Osteocyte (in vitro differentiated cells): ENCODE measurements at regions not wholly inside any gene's neighbourhood (a gene's known extent, or its start where the extent isn't known, plus 50 kb on each side); places are given as distances from the start of the nearest gene placed in this dataset.

ENCODE experiments used
- DNase-seq: peaks from one replicate; pipeline ENCODE4 v3.0.0; 2021; ENCODE audit warnings: mixed read lengths; ENCODE audit not compliant: unreplicated experiment; ENCODE audit errors: extremely low spot score
- H3K27ac Mint-ChIP-seq: one replicate; pipeline ENCODE4 v1.8.0; 2021; ENCODE audit warnings: mild to moderate bottlenecking, mixed read lengths; ENCODE audit not compliant: unreplicated experiment
- H3K27me3 Mint-ChIP-seq: one replicate; pipeline ENCODE4 v1.8.0; 2021; ENCODE audit warnings: mixed read lengths; ENCODE audit not compliant: unreplicated experiment
- H3K36me3 Mint-ChIP-seq: one replicate; pipeline ENCODE4 v1.8.0; 2021; ENCODE audit warnings: mixed read lengths; ENCODE audit not compliant: unreplicated experiment
- H3K4me1 Mint-ChIP-seq: one replicate; pipeline ENCODE4 v1.8.0; 2021; ENCODE audit warnings: mixed read lengths; ENCODE audit not compliant: unreplicated experiment
- H3K4me3 Mint-ChIP-seq: one replicate; pipeline ENCODE4 v1.8.0; 2021; ENCODE audit warnings: mild to moderate bottlenecking, moderate library complexity, mixed read lengths; ENCODE audit not compliant: unreplicated experiment
- H3K9me3 Mint-ChIP-seq: one replicate; pipeline ENCODE4 v1.8.0; 2021; ENCODE audit warnings: mixed read lengths; ENCODE audit not compliant: unreplicated experiment
- TF ChIP-seq, protein P1 (sequence below): fragments of 200-600 bp; sonication (generic); IDR thresholded peaks from 2 replicates; pipeline ENCODE4 v1.5.0; 2021; ENCODE audit warnings: antibody characterized with exemption, mild to moderate bottlenecking, moderate library complexity

DNA sequence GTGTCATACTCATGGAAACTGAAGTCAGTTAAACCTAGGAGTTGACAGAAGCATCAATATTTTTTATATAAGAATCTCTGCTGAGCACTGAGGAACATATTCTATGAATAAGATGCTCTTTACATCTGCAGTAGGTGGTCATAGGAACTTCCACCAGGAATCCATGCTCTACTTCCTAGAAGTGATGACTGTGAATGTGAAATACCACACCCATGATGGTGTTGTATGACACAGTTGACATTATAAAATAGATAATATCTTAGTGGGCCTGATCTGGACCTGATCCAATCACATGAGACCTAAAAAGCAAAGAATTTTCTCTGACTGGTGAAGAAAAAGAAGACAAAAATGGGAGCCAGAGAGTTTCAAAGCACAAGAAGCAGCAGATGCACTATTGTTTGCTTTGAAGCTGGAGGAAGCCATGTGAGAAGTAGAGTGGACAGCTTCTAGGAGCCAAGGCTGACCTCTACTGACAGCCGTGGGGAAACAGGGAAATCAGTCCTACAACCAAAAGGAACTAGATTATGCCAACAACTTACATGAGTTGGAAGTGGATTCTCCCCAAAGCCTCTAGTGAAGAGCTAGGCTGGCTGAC lies 68.6 kb upstream of the HS3ST1 start:
- no peak for DNase-seq
- Mint-ChIP-seq H3K27ac (no peak overlapping the region), H3K36me3 (no peaks in the 10 kb centered on the region), H3K9me3 (peaks cover 26% of the 10 kb centered on the region), H3K4me1 (no peaks in the 10 kb centered on the region), H3K4me3 (no peak overlapping the region), H3K27me3 (no peaks in the 10 kb centered on the region)
- TF ChIP-seq, protein P1, sequence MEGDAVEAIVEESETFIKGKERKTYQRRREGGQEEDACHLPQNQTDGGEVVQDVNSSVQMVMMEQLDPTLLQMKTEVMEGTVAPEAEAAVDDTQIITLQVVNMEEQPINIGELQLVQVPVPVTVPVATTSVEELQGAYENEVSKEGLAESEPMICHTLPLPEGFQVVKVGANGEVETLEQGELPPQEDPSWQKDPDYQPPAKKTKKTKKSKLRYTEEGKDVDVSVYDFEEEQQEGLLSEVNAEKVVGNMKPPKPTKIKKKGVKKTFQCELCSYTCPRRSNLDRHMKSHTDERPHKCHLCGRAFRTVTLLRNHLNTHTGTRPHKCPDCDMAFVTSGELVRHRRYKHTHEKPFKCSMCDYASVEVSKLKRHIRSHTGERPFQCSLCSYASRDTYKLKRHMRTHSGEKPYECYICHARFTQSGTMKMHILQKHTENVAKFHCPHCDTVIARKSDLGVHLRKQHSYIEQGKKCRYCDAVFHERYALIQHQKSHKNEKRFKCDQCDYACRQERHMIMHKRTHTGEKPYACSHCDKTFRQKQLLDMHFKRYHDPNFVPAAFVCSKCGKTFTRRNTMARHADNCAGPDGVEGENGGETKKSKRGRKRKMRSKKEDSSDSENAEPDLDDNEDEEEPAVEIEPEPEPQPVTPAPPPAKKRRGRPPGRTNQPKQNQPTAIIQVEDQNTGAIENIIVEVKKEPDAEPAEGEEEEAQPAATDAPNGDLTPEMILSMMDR = no peak

DNA sequence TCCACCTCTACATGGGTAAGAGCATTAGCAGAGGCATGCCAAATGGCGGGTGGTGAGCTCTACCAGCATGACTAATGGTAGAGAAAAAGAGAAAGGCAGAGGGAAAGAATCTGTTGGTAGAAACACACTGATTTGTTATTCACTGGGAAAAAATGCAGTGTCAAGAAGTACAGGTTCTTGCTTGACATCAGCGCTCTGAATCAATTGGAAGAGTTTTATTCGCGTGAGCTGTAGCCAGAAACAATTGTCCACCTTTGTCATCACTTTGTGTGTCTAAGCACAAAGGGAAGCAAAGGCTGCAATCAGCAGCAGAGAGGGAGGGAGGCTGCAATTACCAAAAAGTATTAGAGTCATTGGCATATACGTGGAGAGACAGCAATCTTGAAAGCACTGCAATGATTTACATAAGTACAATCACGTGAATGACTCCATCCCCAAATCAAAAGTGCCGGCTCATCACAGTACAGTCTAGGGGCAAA lies 67.7 kb upstream of the HS3ST1 start:
- Mint-ChIP-seq H3K9me3 (peaks cover 22% of the 10 kb centered on the region), H3K36me3 (no peaks in the 10 kb centered on the region), H3K27me3 (no peaks in the 10 kb centered on the region), H3K27ac (no peak overlapping the region), H3K4me3 (no peak overlapping the region), H3K4me1 (no peaks in the 10 kb centered on the region)
- TF ChIP-seq, protein P1 = no peak
- no peak for DNase-seq

DNA sequence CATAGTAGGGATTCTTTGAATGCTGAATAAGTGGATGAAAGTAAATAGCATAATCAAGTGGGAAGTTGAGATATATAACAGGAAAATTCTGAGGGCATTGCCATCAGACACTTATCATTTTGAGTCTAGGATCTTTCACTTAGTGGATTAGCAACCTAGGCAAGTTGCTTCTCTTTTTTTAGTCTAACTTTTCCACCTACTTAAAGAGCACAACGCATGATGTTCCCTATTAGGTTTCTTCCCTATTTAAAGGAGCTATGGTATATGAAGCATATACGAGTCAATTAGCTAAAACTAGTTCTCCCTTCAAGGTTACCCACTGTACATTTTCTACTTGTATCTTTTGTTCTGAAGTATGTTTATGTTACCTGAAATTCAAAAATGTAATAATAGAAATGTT lies 67.1 kb upstream of the HS3ST1 start:
- no peaks in the 10 kb centered on the region for H3K27me3 Mint-ChIP-seq
- H3K36me3 Mint-ChIP-seq = no peaks in the 10 kb centered on the region
- TF ChIP-seq, protein P1 = no peak
- peaks cover 22% of the 10 kb centered on the region for H3K9me3 Mint-ChIP-seq
- H3K4me1 Mint-ChIP-seq = no peaks in the 10 kb centered on the region
- DNase-seq = no peak
- no peak overlapping the region for H3K27ac Mint-ChIP-seq
- no peak overlapping the region for H3K4me3 Mint-ChIP-seq

DNA sequence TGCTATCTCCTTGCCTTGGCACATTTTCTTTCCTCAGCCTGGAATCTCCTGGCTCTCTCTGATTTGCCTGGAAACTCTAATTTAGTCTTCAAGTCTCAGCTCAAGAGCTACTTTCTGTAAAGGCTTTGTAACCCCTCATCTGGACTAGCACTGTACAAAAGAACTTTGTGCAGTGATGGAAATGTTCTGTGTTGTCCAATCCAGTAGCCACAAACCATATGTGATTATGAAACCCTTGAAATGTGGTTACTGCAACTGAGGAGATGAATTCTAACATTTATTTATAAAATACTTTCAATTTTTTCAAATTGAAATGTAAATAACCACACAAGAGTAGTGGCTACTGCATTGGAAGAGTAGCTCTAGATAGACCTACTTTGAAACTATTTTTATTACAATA lies 66.6 kb upstream of the HS3ST1 start:
- Mint-ChIP-seq H3K4me3 (no peak overlapping the region), H3K36me3 (no peaks in the 10 kb centered on the region), H3K9me3 (peaks cover 22% of the 10 kb centered on the region), H3K27ac (no peak overlapping the region), H3K4me1 (no peaks in the 10 kb centered on the region), H3K27me3 (no peaks in the 10 kb centered on the region)
- TF ChIP-seq, protein P1 = no peak
- DNase-seq = no peak

DNA sequence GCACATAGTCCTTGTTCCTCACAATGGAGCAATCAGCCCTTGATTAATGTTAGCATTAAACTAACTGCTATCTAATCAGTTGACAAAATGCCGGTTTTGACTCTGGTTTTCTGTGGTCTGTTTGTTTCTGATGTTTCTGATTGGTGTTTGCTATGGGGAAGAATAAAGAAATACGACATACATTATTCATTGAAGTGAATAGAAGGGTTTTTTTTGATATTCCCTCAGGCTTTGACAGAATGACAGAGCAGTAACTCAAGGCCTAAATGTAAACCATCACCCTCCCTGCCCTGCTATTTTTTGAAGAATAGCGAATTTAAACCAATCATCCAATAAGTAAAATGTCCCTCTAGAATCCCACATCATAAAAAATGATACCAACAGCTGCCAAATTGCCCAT lies 65.5 kb upstream of the HS3ST1 start:
- peaks cover 22% of the 10 kb centered on the region for H3K9me3 Mint-ChIP-seq
- H3K4me1 Mint-ChIP-seq = no peaks in the 10 kb centered on the region
- TF ChIP-seq, protein P1 = no peak
- no peak for DNase-seq
- H3K27ac Mint-ChIP-seq = no peak overlapping the region
- no peaks in the 10 kb centered on the region for H3K36me3 Mint-ChIP-seq
- H3K4me3 Mint-ChIP-seq = no peak overlapping the region
- no peaks in the 10 kb centered on the region for H3K27me3 Mint-ChIP-seq
